HCT116 (cell line): ENCODE measurements at regions not wholly inside any gene's neighbourhood (a gene's known extent, or its start where the extent isn't known, plus 50 kb on each side); places are given as distances from the start of the nearest gene placed in this dataset.

Experiments used
- ATAC-seq: fragments of 200-7000 bp; cut with Tn5 transposase; 2 replicates; pipeline ENCODE4 v1.9.1; 2020; ENCODE audit warnings: mild to moderate bottlenecking, moderate library complexity
- BruUV-seq: library from RNA; stranded (reverse); fragments of 400-500 nt; replicated peaks from 2 replicates; lab custom pipeline; 2021; lab: Mats Ljungman, UMichigan
- CTCF ChIA-PET: fragments of 300-600 bp; sonication (Branson Sonifier 250); formaldehyde crosslinking; loops from one replicate; lab custom pipeline; 2021; ENCODE audit warnings: antibody characterized with exemption; lab: Charles Lee
- POLR2A ChIA-PET: fragments of 300-600, 350-600 bp; sonication (Branson Sonifier 250); formaldehyde crosslinking; loops from one replicate; lab custom pipeline; 2021; ENCODE audit warnings: antibody characterized with exemption; lab: Charles Lee
- RAD21 ChIA-PET, 2 experiments: fragments of 300-600 bp; sonication (Branson Sonifier 250); formaldehyde crosslinking; loops; one replicate each; lab custom pipeline; 2023; ENCODE audit warnings: low total read pairs in 2 of 2; ENCODE audit not compliant: uncharacterized antibody in 2 of 2, unreplicated experiment in 2 of 2, low non-redundant PET in 1 of 2; lab: Charles Lee
- DNase-seq: peaks from one replicate; pipeline ENCODE4 v3.0.0-alpha.2; 2010; ENCODE audit warnings: low read depth, low spot score
- H2AFZ ChIP-seq: fragments of 200-600 bp; shearing (Covaris generic), sonication (generic); 2 replicates; pipeline ENCODE4 v1.6.1; 2017; ENCODE audit warnings: low read depth, mixed run types, mixed read lengths, antibody characterized with exemption, low read length; ENCODE audit not compliant: poor library complexity, severe bottlenecking
- H3K27ac ChIP-seq: 2 replicates; pipeline ENCODE4 v1.5.1; 2012; ENCODE audit warnings: low read depth, low read length
- H3K27me3 ChIP-seq: fragments of 200-600 bp; sonication (generic); 2 replicates; pipeline ENCODE4 v1.6.1; 2016; ENCODE audit warnings: mixed run types, low read length, mixed read lengths; ENCODE audit not compliant: insufficient read depth
- H3K36me3 ChIP-seq, 2 experiments: fragments of 200-500 bp in 1 of 2; fragments of 200-600 bp in 1 of 2; sonication (Bioruptor generic) in 1 of 2; sonication (generic) in 1 of 2; 2 replicates each; pipeline versions ENCODE4 v1.5.1 to v1.6.1; 2014 to 2016; ENCODE audit warnings: low read length in 2 of 2, inconsistent platforms in 1 of 2, mixed read lengths in 1 of 2, mixed run types in 1 of 2; ENCODE audit not compliant: insufficient read depth in 2 of 2, control insufficient read depth in 1 of 2
- H3K4me1 ChIP-seq, 2 experiments: fragments of 200-600 bp in 1 of 2; sonication (generic) in 1 of 2; 2 replicates each; pipeline versions ENCODE4 v1.5.1 to v1.6.1; 2012 to 2017; ENCODE audit warnings: low read length in 2 of 2, inconsistent platforms in 1 of 2, mild to moderate bottlenecking in 1 of 2, mixed read lengths in 1 of 2, mixed run types in 1 of 2, moderate library complexity in 1 of 2; ENCODE audit not compliant: insufficient read depth in 2 of 2, control insufficient read depth in 1 of 2
- H3K4me2 ChIP-seq: fragments of 200-600 bp; sonication (generic); 2 replicates; pipeline ENCODE4 v1.6.1; 2017; ENCODE audit warnings: mixed run types, low read length, mixed read lengths
- H3K4me3 ChIP-seq, 2 experiments: fragments of 200-600 bp in 1 of 2; sonication (generic) in 1 of 2; replicated peaks in 1 of 2; 2 replicates each; pipeline ENCODE4 v1.5.1; 2011 to 2016; ENCODE audit warnings: low read length in 2 of 2, control low read depth in 1 of 2, low read depth in 1 of 2, mild to moderate bottlenecking in 1 of 2, mixed read lengths in 1 of 2, mixed run types in 1 of 2
- H3K79me2 ChIP-seq: fragments of 200-600 bp; sonication (generic); 2 replicates; pipeline ENCODE4 v1.6.1; 2017; ENCODE audit warnings: mild to moderate bottlenecking, mixed run types, low read length, moderate library complexity, mixed read lengths; ENCODE audit not compliant: insufficient read depth
- H3K9ac ChIP-seq: fragments of 200-600 bp; sonication (generic); 2 replicates; pipeline ENCODE4 v1.6.1; 2016; ENCODE audit warnings: low read length, mixed read lengths
- H3K9me2 ChIP-seq: fragments of 200-600 bp; sonication (generic), shearing (Covaris generic); 2 replicates; pipeline ENCODE4 v1.6.1; 2017; ENCODE audit warnings: mixed run types, mild to moderate bottlenecking, moderate library complexity; ENCODE audit not compliant: insufficient read depth
- H3K9me3 ChIP-seq, 2 experiments: fragments of 200-500 bp in 1 of 2; fragments of 200-600 bp in 1 of 2; sonication (Bioruptor generic) in 1 of 2; sonication (generic) in 1 of 2; 2 replicates each; pipeline ENCODE4 v1.6.1; 2014 to 2017; ENCODE audit warnings: low read length in 2 of 2, mixed read lengths in 2 of 2, inconsistent platforms in 1 of 2, low read depth in 1 of 2, mild to moderate bottlenecking in 1 of 2, mixed run types in 1 of 2, moderate library complexity in 1 of 2; ENCODE audit not compliant: control insufficient read depth in 1 of 2, insufficient read depth in 1 of 2
- H4K20me1 ChIP-seq: fragments of 200-600 bp; sonication (generic), shearing (Covaris generic); 2 replicates; pipeline ENCODE4 v1.6.1; 2017; ENCODE audit warnings: mixed run types, mild to moderate bottlenecking, moderate library complexity; ENCODE audit not compliant: insufficient read depth
- CBX3 ChIP-seq: IDR thresholded peaks from 2 replicates; pipeline ENCODE4 v1.6.1; 2012; ENCODE audit warnings: low read depth
- CEBPB ChIP-seq: IDR thresholded peaks from 2 replicates; pipeline ENCODE4 v1.6.1; 2012; ENCODE audit warnings: low read depth
- EGR1 ChIP-seq: IDR thresholded peaks from 2 replicates; pipeline ENCODE4 v1.6.1; 2012; ENCODE audit warnings: low read depth
- ELF1 ChIP-seq: IDR thresholded peaks from 2 replicates; pipeline ENCODE4 v1.6.1; 2012; ENCODE audit warnings: low read depth, borderline replicate concordance
- POLR2A ChIP-seq: IDR thresholded peaks from 2 replicates; pipeline ENCODE4 v1.7.0; 2011; ENCODE audit warnings: borderline replicate concordance; ENCODE audit not compliant: insufficient read depth, insufficient read length; ENCODE audit errors: extremely low read depth
- TCF7L2 ChIP-seq: IDR thresholded peaks from 2 replicates; pipeline ENCODE4 v1.7.0; 2011; ENCODE audit warnings: borderline replicate concordance, inconsistent platforms; ENCODE audit not compliant: insufficient read depth, insufficient read length; ENCODE audit errors: extremely low read depth
- intact Hi-C: fragments of 100-400 bp; cut with micrococcal nuclease; formaldehyde crosslinking; loops from 2 replicates; pipeline ENCODE4 v1.10.0; 2022
- TF ChIP-seq, protein P1 (sequence below): IDR thresholded peaks from 2 replicates; pipeline ENCODE4 v1.6.1; 2012
- TF ChIP-seq, protein P2 (sequence below): IDR thresholded peaks from 2 replicates; pipeline ENCODE4 v1.6.1; 2012; ENCODE audit warnings: low read depth

DNA sequence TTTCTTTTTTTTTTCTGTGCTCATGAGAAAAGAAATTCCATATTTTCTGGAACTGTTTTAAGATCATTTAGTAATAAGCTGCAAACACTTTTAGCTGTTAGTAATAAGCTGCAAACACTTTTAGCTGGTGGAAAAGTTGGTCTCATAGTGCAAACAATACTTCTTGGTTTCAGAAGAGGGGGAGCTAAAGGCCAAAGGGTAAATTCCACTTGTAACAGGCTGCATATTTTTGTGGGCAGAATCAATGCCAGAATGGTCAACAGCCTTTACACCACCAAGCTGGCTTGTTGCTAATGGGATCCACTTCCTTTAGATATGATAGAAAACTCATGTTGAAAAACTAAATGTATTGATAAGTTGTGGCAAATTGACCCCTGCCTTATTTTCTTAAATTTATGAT lies 356.8 kb downstream of the NR4A2 start:
- Histone ChIP-seq H3K9me2 (no peaks in the 10 kb centered on the region), H3K4me1 (no peaks in the 10 kb centered on the region), H3K4me3 (no peak overlapping the region), H3K27ac (no peak overlapping the region), H3K27me3 (no peaks in the 10 kb centered on the region), H2AFZ (no peak overlapping the region), H3K79me2 (no peaks in the 10 kb centered on the region)
- CTCF ChIA-PET: no interaction called here
- ATAC-seq: no peak
- BruUV-seq: no TSS peak
- RAD21 ChIA-PET: no interaction called here
- DNase-seq: no peak
- POLR2A ChIA-PET: no interaction called here
- TF ChIP-seq POLR2A (no peak), CBX3 (no peak), EGR1 (no peak), TCF7L2 (no peak), ELF1 (no peak), CEBPB (no peak)
- TF ChIP-seq, protein P1, sequence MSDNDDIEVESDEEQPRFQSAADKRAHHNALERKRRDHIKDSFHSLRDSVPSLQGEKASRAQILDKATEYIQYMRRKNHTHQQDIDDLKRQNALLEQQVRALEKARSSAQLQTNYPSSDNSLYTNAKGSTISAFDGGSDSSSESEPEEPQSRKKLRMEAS: no peak
- TF ChIP-seq, protein P2, sequence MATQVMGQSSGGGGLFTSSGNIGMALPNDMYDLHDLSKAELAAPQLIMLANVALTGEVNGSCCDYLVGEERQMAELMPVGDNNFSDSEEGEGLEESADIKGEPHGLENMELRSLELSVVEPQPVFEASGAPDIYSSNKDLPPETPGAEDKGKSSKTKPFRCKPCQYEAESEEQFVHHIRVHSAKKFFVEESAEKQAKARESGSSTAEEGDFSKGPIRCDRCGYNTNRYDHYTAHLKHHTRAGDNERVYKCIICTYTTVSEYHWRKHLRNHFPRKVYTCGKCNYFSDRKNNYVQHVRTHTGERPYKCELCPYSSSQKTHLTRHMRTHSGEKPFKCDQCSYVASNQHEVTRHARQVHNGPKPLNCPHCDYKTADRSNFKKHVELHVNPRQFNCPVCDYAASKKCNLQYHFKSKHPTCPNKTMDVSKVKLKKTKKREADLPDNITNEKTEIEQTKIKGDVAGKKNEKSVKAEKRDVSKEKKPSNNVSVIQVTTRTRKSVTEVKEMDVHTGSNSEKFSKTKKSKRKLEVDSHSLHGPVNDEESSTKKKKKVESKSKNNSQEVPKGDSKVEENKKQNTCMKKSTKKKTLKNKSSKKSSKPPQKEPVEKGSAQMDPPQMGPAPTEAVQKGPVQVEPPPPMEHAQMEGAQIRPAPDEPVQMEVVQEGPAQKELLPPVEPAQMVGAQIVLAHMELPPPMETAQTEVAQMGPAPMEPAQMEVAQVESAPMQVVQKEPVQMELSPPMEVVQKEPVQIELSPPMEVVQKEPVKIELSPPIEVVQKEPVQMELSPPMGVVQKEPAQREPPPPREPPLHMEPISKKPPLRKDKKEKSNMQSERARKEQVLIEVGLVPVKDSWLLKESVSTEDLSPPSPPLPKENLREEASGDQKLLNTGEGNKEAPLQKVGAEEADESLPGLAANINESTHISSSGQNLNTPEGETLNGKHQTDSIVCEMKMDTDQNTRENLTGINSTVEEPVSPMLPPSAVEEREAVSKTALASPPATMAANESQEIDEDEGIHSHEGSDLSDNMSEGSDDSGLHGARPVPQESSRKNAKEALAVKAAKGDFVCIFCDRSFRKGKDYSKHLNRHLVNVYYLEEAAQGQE: no peak
- TF ChIP-seq, all 23 proteins: peak for 0
- no peaks in the 10 kb centered on the region for H3K36me3 ChIP-seq
- no peak overlapping the region for H3K4me2 ChIP-seq
- no peak overlapping the region for H3K9ac ChIP-seq
- H3K9me3 ChIP-seq: no peaks in the 10 kb centered on the region
- H4K20me1 ChIP-seq: no peaks in the 10 kb centered on the region
- intact Hi-C loops: no loop called here
